IMR-90 (cell line): ENCODE measurements at regions not wholly inside any gene's neighbourhood (a gene's known extent, or its start where the extent isn't known, plus 50 kb on each side); places are given as distances from the start of the nearest gene placed in this dataset.
"Not testable (repeated sequence)": the region's sequence is repeated elsewhere in the genome, so short reads cannot be mapped to it uniquely, and the experiment has no call there.

Source experiments
- ATAC-seq: fragments of 200-7000 bp; cut with Tn5 transposase; 2 replicates; pipeline ENCODE4 v1.9.1; 2020; ENCODE audit warnings: low read depth, mild to moderate bottlenecking, moderate library complexity
- BruUV-seq: library from RNA; stranded (reverse); fragments of 400-500 nt; replicated peaks from 2 replicates; lab custom pipeline; 2021; lab: Mats Ljungman, UMichigan
- CTCF ChIA-PET: fragments of 300-600 bp; formaldehyde crosslinking; extraction: SDS; loops from one replicate; lab custom pipeline; 2021; ENCODE audit warnings: antibody characterized with exemption; lab: Yijun Ruan, JAX
- POLR2A ChIA-PET: fragments of 300-600 bp; sonication (Branson Sonifier 250); formaldehyde crosslinking; loops from one replicate; lab custom pipeline; 2022; ENCODE audit warnings: antibody characterized with exemption; ENCODE audit not compliant: unreplicated experiment; lab: Charles Lee
- DNase-seq: peaks from one replicate; pipeline ENCODE4 v3.0.0; 2013
- H2AFZ ChIP-seq: replicated peaks from 2 replicates; pipeline ENCODE3; 2013; ENCODE audit warnings: low read length, mild to moderate bottlenecking; ENCODE audit not compliant: poor library complexity
- H2AK5ac ChIP-seq: 2 replicates; pipeline ENCODE4 v1.6.1; 2013; ENCODE audit warnings: low read depth, low read length, inconsistent platforms
- H2AK9ac ChIP-seq: replicated peaks from 2 replicates; pipeline ENCODE3; 2013; ENCODE audit warnings: mild to moderate bottlenecking, low read depth, low read length, moderate library complexity; ENCODE audit not compliant: poor library complexity
- H2BK120ac ChIP-seq: 2 replicates; pipeline ENCODE4 v1.6.1; 2013; ENCODE audit warnings: low read depth, low read length, inconsistent platforms
- H2BK15ac ChIP-seq: 3 replicates; pipeline ENCODE4 v1.6.1; 2013; ENCODE audit warnings: low read depth, low read length, inconsistent platforms
- H2BK20ac ChIP-seq: 2 replicates; pipeline ENCODE4 v1.6.1; 2013; ENCODE audit warnings: low read depth, mild to moderate bottlenecking, inconsistent platforms, low read length, moderate library complexity
- H2BK5ac ChIP-seq: 2 replicates; pipeline ENCODE4 v1.6.1; 2013; ENCODE audit warnings: mild to moderate bottlenecking, low read depth, low read length, inconsistent platforms; ENCODE audit not compliant: poor library complexity, severe bottlenecking
- H3K14ac ChIP-seq: replicated peaks from 2 replicates; pipeline ENCODE4 v1.6.1; 2013; ENCODE audit warnings: low read depth, low read length, inconsistent platforms
- H3K18ac ChIP-seq: 2 replicates; pipeline ENCODE4 v1.6.1; 2013; ENCODE audit warnings: low read depth, low read length, control low read depth
- H3K23ac ChIP-seq: 2 replicates; pipeline ENCODE4 v1.6.1; 2013; ENCODE audit warnings: low read depth, low read length, inconsistent platforms
- H3K27ac ChIP-seq: 2 replicates; pipeline ENCODE4 v1.5.1; 2013; ENCODE audit warnings: mild to moderate bottlenecking, control low read depth, low read length; ENCODE audit not compliant: insufficient read depth
- H3K27me3 ChIP-seq: 2 replicates; pipeline ENCODE4 v1.6.1; 2013; ENCODE audit warnings: low read length; ENCODE audit not compliant: control insufficient read depth, insufficient read depth
- H3K36me3 ChIP-seq: 2 replicates; pipeline ENCODE4 v1.6.1; 2013; ENCODE audit warnings: low read length, mixed read lengths; ENCODE audit not compliant: control insufficient read depth, insufficient read depth
- H3K4ac ChIP-seq: 2 replicates; pipeline ENCODE4 v1.6.1; 2013; ENCODE audit warnings: low read depth, low read length, inconsistent platforms
- H3K4me1 ChIP-seq: 2 replicates; pipeline ENCODE4 v1.6.1; 2013; ENCODE audit warnings: low read length, mixed read lengths; ENCODE audit not compliant: control insufficient read depth, insufficient read depth
- H3K4me2 ChIP-seq: 2 replicates; pipeline ENCODE4 v1.6.1; 2013; ENCODE audit warnings: low read depth, mild to moderate bottlenecking, control low read depth, low read length, moderate library complexity
- H3K4me3 ChIP-seq: 2 replicates; pipeline ENCODE4 v1.5.1; 2013; ENCODE audit warnings: low read depth, mild to moderate bottlenecking, control low read depth, low read length, moderate library complexity; ENCODE audit not compliant: insufficient read depth
- H3K56ac ChIP-seq: 2 replicates; pipeline ENCODE4 v1.6.1; 2013; ENCODE audit warnings: low read length, inconsistent platforms; ENCODE audit not compliant: insufficient read depth; ENCODE audit errors: extremely low read depth
- H3K79me1 ChIP-seq, 2 experiments: 2 replicates each; pipeline ENCODE4 v1.6.1; 2013; ENCODE audit warnings: low read length in 2 of 2, inconsistent platforms in 1 of 2, low read depth in 1 of 2
- H3K9ac ChIP-seq: 2 replicates; pipeline ENCODE4 v1.6.1; 2013; ENCODE audit warnings: low read depth, low read length, control low read depth
- H3K9me1 ChIP-seq: 2 replicates; pipeline ENCODE4 v1.6.1; 2013; ENCODE audit warnings: low read length, inconsistent platforms; ENCODE audit not compliant: insufficient read depth
- H3K9me3 ChIP-seq: 2 replicates; pipeline ENCODE4 v1.6.1; 2013; ENCODE audit warnings: low read length; ENCODE audit not compliant: control insufficient read depth, insufficient read depth
- H4K20me1 ChIP-seq: 2 replicates; pipeline ENCODE4 v1.6.1; 2013; ENCODE audit warnings: low read length, inconsistent platforms; ENCODE audit not compliant: insufficient read depth
- H4K5ac ChIP-seq: 2 replicates; pipeline ENCODE4 v1.6.1; 2013; ENCODE audit warnings: mild to moderate bottlenecking, low read depth, low read length, control low read depth
- H4K8ac ChIP-seq, 2 experiments: 2 replicates each; pipeline ENCODE4 v1.6.1; 2013; ENCODE audit warnings: low read depth in 2 of 2, low read length in 2 of 2, control low read depth in 1 of 2, inconsistent platforms in 1 of 2
- H4K91ac ChIP-seq: 2 replicates; pipeline ENCODE4 v1.6.1; 2013; ENCODE audit warnings: low read depth, low read length, inconsistent platforms; ENCODE audit not compliant: insufficient read depth
- CEBPB ChIP-seq: IDR thresholded peaks from 2 replicates; pipeline ENCODE4 v1.6.1; 2012; ENCODE audit warnings: low read depth, low read length, improper control_type of control experiment
- FOS ChIP-seq: fragments of 150-350 bp; IDR thresholded peaks from 2 replicates; pipeline ENCODE4 v1.6.1; 2016; ENCODE audit warnings: low read depth, low read length
- NFE2L2 ChIP-seq: fragments of 150-350 bp; IDR thresholded peaks from 2 replicates; pipeline ENCODE4 v1.6.1; 2016; ENCODE audit warnings: low read depth, mild to moderate bottlenecking, low read length
- POLR2A ChIP-seq: IDR thresholded peaks from 2 replicates; pipeline ENCODE4 v1.6.1; 2012; ENCODE audit warnings: mild to moderate bottlenecking, low read depth, low read length
- WGBS, 2 experiments: methylation state at CpG; one replicate each; pipeline versions ENCODE4 v1.1.5 to v1.1.7; 2013; ENCODE audit warnings: missing lambda C conversion rate in 2 of 2; ENCODE audit not compliant: insufficient read length in 1 of 2; ENCODE audit errors: extremely low coverage in 2 of 2; 5-methylcytosine and 5-hydroxymethylcytosine counted together
- dilution Hi-C: fragments of 300-500 bp; cut with HindIII; formaldehyde crosslinking; loops from one replicate; pipeline ENCODE4 v1.14.3; 2018; ENCODE audit warnings: low sequenced_read_pairs; ENCODE audit not compliant: unreplicated experiment
- in situ Hi-C: fragments of 300-500 bp; cut with MboI; formaldehyde crosslinking; loops from 3 replicates; pipeline ENCODE4 v1.14.3; 2019; ENCODE audit warnings: low sequenced_read_pairs, inconsistent platforms, mixed read lengths
- intact Hi-C: fragments of 100-400 bp; cut with micrococcal nuclease; formaldehyde crosslinking; loops from 2 replicates; pipeline ENCODE4 v1.10.0; 2022

DNA sequence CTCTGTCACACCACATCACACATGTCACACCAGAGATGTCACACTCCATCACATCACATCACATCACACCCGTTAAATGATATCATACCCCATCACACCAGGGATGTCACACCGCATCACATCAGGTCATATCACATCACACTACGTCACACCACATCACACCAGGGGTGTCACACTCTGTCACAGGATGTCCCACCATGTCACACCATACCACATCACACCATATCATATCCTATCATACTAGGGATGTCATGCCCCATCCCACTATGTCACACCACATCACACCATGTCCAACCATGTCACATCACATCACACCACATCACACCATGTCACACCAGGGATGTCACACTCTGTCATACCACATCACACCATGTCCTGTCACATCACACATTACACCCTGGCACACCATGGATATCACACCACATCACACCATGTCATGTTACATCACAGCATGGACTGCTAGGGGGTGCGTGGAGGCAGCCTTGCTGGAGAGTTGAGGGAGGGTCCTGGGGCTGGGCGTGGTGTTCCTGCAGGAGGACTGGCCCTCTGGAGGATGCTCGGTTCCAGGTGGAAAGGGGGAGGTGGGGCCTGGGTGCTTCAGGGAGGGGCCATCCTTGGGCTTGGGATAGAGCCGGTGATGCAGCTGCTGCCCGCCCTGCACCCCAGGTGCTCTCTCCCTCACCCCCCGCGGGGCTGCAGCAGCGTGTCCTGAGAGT lies 134.6 kb downstream of the TMEM121 start:
- Histone ChIP-seq H3K9me1 (no peaks in the 10 kb centered on the region), H3K56ac (no peak overlapping the region), H4K91ac (no peak overlapping the region), H3K23ac (no peak overlapping the region), H2AK5ac (no peak overlapping the region), H3K4me2 (no peak overlapping the region), H4K20me1 (no peaks in the 10 kb centered on the region), H3K14ac (no peak overlapping the region), H3K4me3 (no peak overlapping the region), H2BK15ac (no peak overlapping the region), H3K27ac (no peak overlapping the region), H3K9ac (no peak overlapping the region), H3K4ac (no peak overlapping the region), H4K8ac (no peak overlapping the region), H3K27me3 (no peaks in the 10 kb centered on the region), H2AFZ (peak overlapping the region; percentile 32), H3K18ac (no peak overlapping the region), H4K5ac (no peak overlapping the region), H3K9me3 (peaks cover 27% of the 10 kb centered on the region), H3K36me3 (no peaks in the 10 kb centered on the region), H2BK5ac (no peak overlapping the region), H3K4me1 (no peaks in the 10 kb centered on the region), H2BK120ac (no peak overlapping the region), H2BK20ac (no peak overlapping the region), H3K79me1 (no peaks in the 10 kb centered on the region), H2AK9ac (no peak overlapping the region)
- ChIA-PET POLR2A (no interaction called here), CTCF (no interaction called here)
- intact Hi-C loops: no loop called here
- dilution Hi-C loops: no loop called here
- DNase-seq (no peak), ATAC-seq (no peak)
- 68% methylated on average over 2 of the region's 11 CpGs; no CpG with 5 or more reads in 1 of the 2 experiments for WGBS, 2 experiments
- TF ChIP-seq FOS: no peak
- TF ChIP-seq NFE2L2: no peak
- TF ChIP-seq POLR2A: no peak
- no peak for TF ChIP-seq CEBPB
- in situ Hi-C loops: no loop called here
- BruUV-seq: no TSS peak

DNA sequence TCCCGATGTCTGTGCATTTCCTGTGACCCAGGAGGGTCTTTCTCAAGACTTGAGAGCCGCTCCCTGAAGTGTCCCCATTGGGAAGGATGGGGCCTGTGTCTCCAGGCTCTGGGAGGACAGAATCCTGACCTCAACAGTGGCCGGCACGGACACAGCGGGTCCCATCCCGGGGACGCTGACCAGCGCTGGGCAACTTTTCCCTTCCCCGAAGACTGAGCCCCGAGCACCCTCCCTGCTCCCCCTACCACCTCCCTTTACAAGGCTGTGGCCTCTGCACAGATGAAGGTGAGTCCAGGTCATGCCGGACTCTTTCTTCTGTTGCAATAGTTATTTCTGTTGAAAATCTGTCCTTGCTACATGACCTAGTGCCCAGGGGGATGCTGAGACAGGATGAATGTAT lies 135.7 kb downstream of the TMEM121 start:
- in situ Hi-C loops, H3K4ac ChIP-seq, BruUV-seq, H4K5ac ChIP-seq, H3K14ac ChIP-seq, DNase-seq, H3K27me3 ChIP-seq, H3K18ac ChIP-seq, H4K91ac ChIP-seq, H2BK120ac ChIP-seq, H2BK15ac ChIP-seq, H4K8ac ChIP-seq, H2BK20ac ChIP-seq, H3K23ac ChIP-seq, POLR2A ChIA-PET, ATAC-seq, H3K36me3 ChIP-seq, dilution Hi-C loops, H2AK9ac ChIP-seq, H3K4me1 ChIP-seq, H4K20me1 ChIP-seq, H3K4me2 ChIP-seq, H3K9me1 ChIP-seq, H3K27ac ChIP-seq, H3K56ac ChIP-seq, H3K9ac ChIP-seq, CTCF ChIA-PET, intact Hi-C loops, H3K79me1 ChIP-seq, H2AFZ ChIP-seq, H2AK5ac ChIP-seq, H2BK5ac ChIP-seq, H3K4me3 ChIP-seq: not testable (repeated sequence)
- no CpG with 5 or more reads among the region's 11 CpGs for WGBS, 2 experiments
- H3K9me3 ChIP-seq: peaks cover 33% of the 10 kb centered on the region
